ENCODE measurements at regions not wholly inside any gene's neighbourhood (a gene's known extent, or its start where the extent isn't known, plus 50 kb on each side); places are given as distances from the start of the nearest gene placed in this dataset.

DNA sequence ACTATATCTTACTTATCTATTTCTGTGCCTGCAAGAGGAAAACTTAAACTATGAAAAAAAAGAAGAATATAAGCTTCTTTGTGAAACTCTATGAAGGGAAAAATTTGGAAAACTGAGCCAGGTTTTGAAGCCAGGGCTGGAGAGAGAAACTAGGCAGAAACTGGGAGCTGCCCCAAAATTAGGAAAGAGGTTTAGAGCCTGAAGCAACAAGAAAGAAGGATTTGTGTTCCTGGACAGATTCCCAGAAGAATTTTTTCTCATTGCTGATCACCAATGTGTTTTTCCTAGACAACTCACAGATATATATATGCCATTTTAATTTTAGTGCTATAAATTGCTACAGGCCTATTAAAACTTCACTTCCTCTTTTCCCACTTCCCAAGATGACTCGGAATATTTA is 245.0 kb upstream of the GEMIN8 start:
- no peak overlapping the region for H3K4me3 ChIP-seq (ENCODE audit: low read length)
- TF ChIP-seq EP300 (conservative IDR thresholded peaks at IDR 0.05; ENCODE audit: poor library complexity, severe bottlenecking), result no peak
- no peak for TF ChIP-seq TAF1 (IDR thresholded peaks at IDR 0.05; ENCODE audit: low read depth)
- TF ChIP-seq, protein P1, sequence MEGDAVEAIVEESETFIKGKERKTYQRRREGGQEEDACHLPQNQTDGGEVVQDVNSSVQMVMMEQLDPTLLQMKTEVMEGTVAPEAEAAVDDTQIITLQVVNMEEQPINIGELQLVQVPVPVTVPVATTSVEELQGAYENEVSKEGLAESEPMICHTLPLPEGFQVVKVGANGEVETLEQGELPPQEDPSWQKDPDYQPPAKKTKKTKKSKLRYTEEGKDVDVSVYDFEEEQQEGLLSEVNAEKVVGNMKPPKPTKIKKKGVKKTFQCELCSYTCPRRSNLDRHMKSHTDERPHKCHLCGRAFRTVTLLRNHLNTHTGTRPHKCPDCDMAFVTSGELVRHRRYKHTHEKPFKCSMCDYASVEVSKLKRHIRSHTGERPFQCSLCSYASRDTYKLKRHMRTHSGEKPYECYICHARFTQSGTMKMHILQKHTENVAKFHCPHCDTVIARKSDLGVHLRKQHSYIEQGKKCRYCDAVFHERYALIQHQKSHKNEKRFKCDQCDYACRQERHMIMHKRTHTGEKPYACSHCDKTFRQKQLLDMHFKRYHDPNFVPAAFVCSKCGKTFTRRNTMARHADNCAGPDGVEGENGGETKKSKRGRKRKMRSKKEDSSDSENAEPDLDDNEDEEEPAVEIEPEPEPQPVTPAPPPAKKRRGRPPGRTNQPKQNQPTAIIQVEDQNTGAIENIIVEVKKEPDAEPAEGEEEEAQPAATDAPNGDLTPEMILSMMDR (IDR thresholded peaks at IDR 0.05; ENCODE audit: poor library complexity, severe bottlenecking), result no peak
- TF ChIP-seq, protein P2, sequence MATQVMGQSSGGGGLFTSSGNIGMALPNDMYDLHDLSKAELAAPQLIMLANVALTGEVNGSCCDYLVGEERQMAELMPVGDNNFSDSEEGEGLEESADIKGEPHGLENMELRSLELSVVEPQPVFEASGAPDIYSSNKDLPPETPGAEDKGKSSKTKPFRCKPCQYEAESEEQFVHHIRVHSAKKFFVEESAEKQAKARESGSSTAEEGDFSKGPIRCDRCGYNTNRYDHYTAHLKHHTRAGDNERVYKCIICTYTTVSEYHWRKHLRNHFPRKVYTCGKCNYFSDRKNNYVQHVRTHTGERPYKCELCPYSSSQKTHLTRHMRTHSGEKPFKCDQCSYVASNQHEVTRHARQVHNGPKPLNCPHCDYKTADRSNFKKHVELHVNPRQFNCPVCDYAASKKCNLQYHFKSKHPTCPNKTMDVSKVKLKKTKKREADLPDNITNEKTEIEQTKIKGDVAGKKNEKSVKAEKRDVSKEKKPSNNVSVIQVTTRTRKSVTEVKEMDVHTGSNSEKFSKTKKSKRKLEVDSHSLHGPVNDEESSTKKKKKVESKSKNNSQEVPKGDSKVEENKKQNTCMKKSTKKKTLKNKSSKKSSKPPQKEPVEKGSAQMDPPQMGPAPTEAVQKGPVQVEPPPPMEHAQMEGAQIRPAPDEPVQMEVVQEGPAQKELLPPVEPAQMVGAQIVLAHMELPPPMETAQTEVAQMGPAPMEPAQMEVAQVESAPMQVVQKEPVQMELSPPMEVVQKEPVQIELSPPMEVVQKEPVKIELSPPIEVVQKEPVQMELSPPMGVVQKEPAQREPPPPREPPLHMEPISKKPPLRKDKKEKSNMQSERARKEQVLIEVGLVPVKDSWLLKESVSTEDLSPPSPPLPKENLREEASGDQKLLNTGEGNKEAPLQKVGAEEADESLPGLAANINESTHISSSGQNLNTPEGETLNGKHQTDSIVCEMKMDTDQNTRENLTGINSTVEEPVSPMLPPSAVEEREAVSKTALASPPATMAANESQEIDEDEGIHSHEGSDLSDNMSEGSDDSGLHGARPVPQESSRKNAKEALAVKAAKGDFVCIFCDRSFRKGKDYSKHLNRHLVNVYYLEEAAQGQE (IDR thresholded peaks at IDR 0.05; ENCODE audit: borderline replicate concordance), result no peak
- TF ChIP-seq SMC3 (conservative IDR thresholded peaks at IDR 0.05; ENCODE audit: poor library complexity), result no peak
- TF ChIP-seq EZH2 (IDR thresholded peaks at IDR 0.05; ENCODE audit: borderline replicate concordance, insufficient read depth, low read length, poor library complexity, severe bottlenecking), result no peak
- TF ChIP-seq RAD21 (conservative IDR thresholded peaks at IDR 0.05), result no peak
- TF ChIP-seq POLR2AphosphoS5 (IDR thresholded peaks at IDR 0.05), result no peak
- TF ChIP-seq MXI1 (conservative IDR thresholded peaks at IDR 0.05; ENCODE audit: poor library complexity, severe bottlenecking), result no peak

DNA sequence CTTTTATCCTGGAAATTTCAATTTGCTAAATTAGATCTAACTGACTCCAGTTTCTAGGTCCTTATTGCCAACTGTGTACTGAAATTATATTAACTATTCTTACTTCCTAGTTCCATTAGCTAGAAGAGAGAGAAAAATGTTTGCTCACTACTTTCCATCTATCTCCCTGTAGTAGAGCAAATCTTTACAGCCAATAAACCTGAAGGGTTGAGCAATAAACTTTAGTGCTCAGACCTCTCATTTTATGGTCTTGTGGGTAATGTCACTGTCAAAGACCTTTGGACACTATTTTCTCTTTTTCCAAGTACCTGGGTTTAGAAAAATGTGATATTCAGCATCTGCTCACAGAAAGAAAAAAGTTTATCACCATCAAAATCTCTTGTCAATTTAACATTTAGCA is 237.5 kb upstream of the GEMIN8 start:
- H3K4me3 ChIP-seq (ENCODE audit: low read length), result no peak overlapping the region
- no peaks in the 10 kb centered on the region for H3F3A ChIP-seq (ENCODE audit: insufficient read depth, low read length, poor library complexity, severe bottlenecking)
- H3K9ac ChIP-seq (ENCODE audit: low read length), result no peak overlapping the region
- no peaks in the 10 kb centered on the region for H3K36me3 ChIP-seq (ENCODE audit: insufficient read depth, low read length)
- H4K20me1 ChIP-seq (ENCODE audit: insufficient read depth), result no peaks in the 10 kb centered on the region
- H3K9me3 ChIP-seq (ENCODE audit: low read length), result no peaks in the 10 kb centered on the region
- H3K27ac ChIP-seq (ENCODE audit: low read length), result no peak overlapping the region
- no peak overlapping the region for H2AFZ ChIP-seq (ENCODE audit: low read depth, low read length)
- H3K79me2 ChIP-seq (replicated peaks; ENCODE audit: insufficient read depth, low read length), result no peaks in the 10 kb centered on the region
- TF ChIP-seq POLR2AphosphoS5 (IDR thresholded peaks at IDR 0.05) (no peak), EZH2 (IDR thresholded peaks at IDR 0.05; ENCODE audit: borderline replicate concordance, insufficient read depth, low read length, poor library complexity, severe bottlenecking) (no peak), MXI1 (conservative IDR thresholded peaks at IDR 0.05; ENCODE audit: poor library complexity, severe bottlenecking) (no peak), EP300 (conservative IDR thresholded peaks at IDR 0.05; ENCODE audit: poor library complexity, severe bottlenecking) (no peak), RAD21 (conservative IDR thresholded peaks at IDR 0.05) (no peak), SMC3 (conservative IDR thresholded peaks at IDR 0.05; ENCODE audit: poor library complexity) (no peak), TAF1 (IDR thresholded peaks at IDR 0.05; ENCODE audit: low read depth) (no peak)
- TF ChIP-seq, protein P1 (IDR thresholded peaks at IDR 0.05; ENCODE audit: poor library complexity, severe bottlenecking), result no peak
- TF ChIP-seq, protein P2 (IDR thresholded peaks at IDR 0.05; ENCODE audit: borderline replicate concordance), result no peak
- H3K27me3 ChIP-seq (ENCODE audit: insufficient read depth, low read depth, low read length), result no peaks in the 10 kb centered on the region
- H3K9me2 ChIP-seq (ENCODE audit: insufficient read depth, low read length), result no peaks in the 10 kb centered on the region
- H3K4me2 ChIP-seq (ENCODE audit: low read length), result no peak overlapping the region

More for the DNA sequence above, 245.0 kb upstream of the GEMIN8 start:
- no peaks in the 10 kb centered on the region for H3F3A ChIP-seq (ENCODE audit: insufficient read depth, low read length, poor library complexity, severe bottlenecking)
- no peaks in the 10 kb centered on the region for H3K27me3 ChIP-seq (ENCODE audit: insufficient read depth, low read depth, low read length)
- no peaks in the 10 kb centered on the region for H3K9me2 ChIP-seq (ENCODE audit: insufficient read depth, low read length)
- no peaks in the 10 kb centered on the region for H3K79me2 ChIP-seq (replicated peaks; ENCODE audit: insufficient read depth, low read length)
- H2AFZ ChIP-seq (ENCODE audit: low read depth, low read length), result no peak overlapping the region
- H3K36me3 ChIP-seq (ENCODE audit: insufficient read depth, low read length), result no peaks in the 10 kb centered on the region
- H4K20me1 ChIP-seq (ENCODE audit: insufficient read depth), result no peaks in the 10 kb centered on the region
- no peak overlapping the region for H3K9ac ChIP-seq (ENCODE audit: low read length)
- no peak overlapping the region for H3K27ac ChIP-seq (ENCODE audit: low read length)
- H3K4me2 ChIP-seq (ENCODE audit: low read length), result no peak overlapping the region
- H3K9me3 ChIP-seq (ENCODE audit: low read length), result no peaks in the 10 kb centered on the region
